HL-60 (cell line): ENCODE measurements at regions not wholly inside any gene's neighbourhood (a gene's known extent, or its start where the extent isn't known, plus 50 kb on each side); places are given as distances from the start of the nearest gene placed in this dataset.

Source experiments
- DNase-seq, 2 experiments: peaks; one replicate each; pipeline ENCODE4 v3.0.0-alpha.2; 2010 to 2020; ENCODE audit warnings: low read depth in 1 of 2, low spot score in 1 of 2
- H3K27ac ChIP-seq: fragments of 250-450 bp; sonication (Bioruptor Pico); replicated peaks from 2 replicates; pipeline ENCODE4 v1.5.1; 2020; ENCODE audit warnings: mild to moderate bottlenecking, moderate library complexity
- H3K27me3 ChIP-seq: fragments of 250-450 bp; sonication (Bioruptor Pico); 2 replicates; pipeline ENCODE4 v1.5.1; 2021; ENCODE audit warnings: mild to moderate bottlenecking, moderate library complexity; ENCODE audit not compliant: insufficient read depth, poor library complexity, severe bottlenecking
- H3K4me3 ChIP-seq: replicated peaks from 2 replicates; pipeline ENCODE4 v1.5.1; 2011; ENCODE audit warnings: mild to moderate bottlenecking, control low read depth, low read length; ENCODE audit not compliant: insufficient read depth
- CTCF ChIP-seq: IDR thresholded peaks from one replicate; pipeline ENCODE4 v1.5.1; 2011; ENCODE audit warnings: low read length, control low read depth, inconsistent platforms; ENCODE audit not compliant: insufficient read depth
- GABPA ChIP-seq: IDR thresholded peaks from 2 replicates; pipeline ENCODE4 v1.6.1; 2012; ENCODE audit warnings: low read depth
- POLR2AphosphoS5 ChIP-seq: IDR thresholded peaks from 2 replicates; pipeline ENCODE4 v1.6.1; 2012; ENCODE audit warnings: low read depth
- REST ChIP-seq: IDR thresholded peaks from 2 replicates; pipeline ENCODE4 v1.6.1; 2012; ENCODE audit warnings: low read depth; ENCODE audit not compliant: insufficient replicate concordance
- SPI1 ChIP-seq: IDR thresholded peaks from 2 replicates; pipeline ENCODE4 v1.6.1; 2012; ENCODE audit warnings: low read depth, mild to moderate bottlenecking, borderline replicate concordance

- no peak overlapping the region for H3K4me3 ChIP-seq
- no peaks in the 10 kb centered on the region for H3K27me3 ChIP-seq
- no peak for DNase-seq
- no peak overlapping the region for H3K27ac ChIP-seq
- no peak for TF ChIP-seq REST
- TF ChIP-seq CTCF, result no peak
- no peak for TF ChIP-seq POLR2AphosphoS5
- no peak for TF ChIP-seq GABPA
- TF ChIP-seq SPI1, result no peak
These were observed 170.4 kb upstream of the COX7C start for GRCh38 chr5:86447362-86447761.

- no peak for DNase-seq
- TF ChIP-seq GABPA (no peak), CTCF (no peak), REST (no peak), POLR2AphosphoS5 (no peak), SPI1 (no peak)
- Histone ChIP-seq H3K4me3 (no peak overlapping the region), H3K27ac (no peak overlapping the region), H3K27me3 (no peaks in the 10 kb centered on the region)
These were observed 165.5 kb upstream of the COX7C start for GRCh38 chr5:86452251-86452650.

GRCh38 chr5:86460519-86460918, 157.2 kb upstream of the COX7C start:
- no peak for DNase-seq
- Histone ChIP-seq H3K4me3 (no peak overlapping the region), H3K27me3 (no peaks in the 10 kb centered on the region), H3K27ac (no peak overlapping the region)
- TF ChIP-seq CTCF (no peak), GABPA (no peak), REST (no peak), SPI1 (no peak), POLR2AphosphoS5 (no peak)
